ENCODE measurements at regions not wholly inside any gene's neighbourhood (a gene's known extent, or its start where the extent isn't known, plus 50 kb on each side); places are given as distances from the start of the nearest gene placed in this dataset.

DNA sequence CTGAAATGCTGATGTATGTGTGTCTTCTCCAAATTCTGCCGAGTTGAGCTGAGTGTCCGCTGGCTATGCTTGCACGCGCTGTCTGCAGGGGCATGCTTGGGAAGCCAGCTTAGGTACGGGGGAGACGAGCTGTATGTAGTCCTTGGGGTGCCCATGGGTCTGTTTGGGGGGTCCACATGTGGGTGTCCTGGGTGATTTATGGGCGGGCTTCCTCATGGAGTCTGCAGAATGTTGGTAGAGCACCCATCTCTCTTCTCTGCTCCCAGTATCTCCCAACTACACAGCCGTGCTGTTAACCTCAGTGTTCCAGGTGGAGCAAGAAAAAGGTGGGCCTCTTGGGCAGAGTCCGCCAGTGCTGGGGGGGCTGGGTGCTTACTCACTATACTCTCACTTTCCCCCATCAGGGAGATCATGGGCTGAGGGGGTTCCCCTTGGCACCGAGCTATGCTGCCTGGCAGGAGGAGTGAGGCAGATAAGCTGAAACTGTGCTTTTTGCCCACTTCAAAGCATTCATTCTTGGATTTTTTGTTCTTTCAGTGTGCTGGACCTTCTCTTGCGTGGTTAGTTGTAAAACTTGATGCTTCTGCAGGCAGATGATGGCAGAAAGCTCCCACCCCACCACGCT lies 128.2 kb upstream of the ALKAL2 start:
- no peak overlapping the region for H3K4me3 ChIP-seq (ENCODE audit: low read length)
- no peaks in the 10 kb centered on the region for H3K4me1 ChIP-seq (ENCODE audit: insufficient read depth, low read length)
- no peaks in the 10 kb centered on the region for H3K36me3 ChIP-seq (ENCODE audit: insufficient read depth, low read length)
- no peaks in the 10 kb centered on the region for H3K27me3 ChIP-seq (ENCODE audit: insufficient read depth, low read length)
- no peaks in the 10 kb centered on the region for H3K9me3 ChIP-seq (ENCODE audit: low read length)
- no peak overlapping the region for H2AFZ ChIP-seq (ENCODE audit: low read depth, low read length)

DNA sequence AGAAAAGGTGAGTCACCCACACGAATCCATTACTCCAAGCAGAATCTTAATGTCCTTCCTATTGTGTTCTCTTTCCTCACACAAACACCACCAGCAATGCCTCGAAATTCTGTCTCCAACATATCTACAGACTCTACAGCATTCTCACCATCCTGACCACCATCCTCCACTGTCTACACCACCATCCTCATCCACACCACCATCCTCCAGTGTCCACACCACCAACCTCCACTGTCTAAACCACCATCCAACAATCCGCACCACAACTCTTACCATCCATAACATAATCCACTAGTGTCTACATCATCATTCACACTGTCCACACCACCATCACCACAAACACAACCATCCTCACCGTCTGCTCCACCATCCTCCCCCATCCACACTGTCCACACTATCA lies 121.6 kb upstream of the ALKAL2 start:
- Histone ChIP-seq H3K4me3 (ENCODE audit: low read length) (no peak overlapping the region), H2AFZ (ENCODE audit: low read depth, low read length) (no peak overlapping the region), H3K36me3 (ENCODE audit: insufficient read depth, low read length) (no peaks in the 10 kb centered on the region), H3K9me3 (ENCODE audit: low read length) (peaks cover 4% of the 10 kb centered on the region), H3K4me1 (ENCODE audit: insufficient read depth, low read length) (no peaks in the 10 kb centered on the region), H3K27me3 (ENCODE audit: insufficient read depth, low read length) (no peaks in the 10 kb centered on the region)

DNA sequence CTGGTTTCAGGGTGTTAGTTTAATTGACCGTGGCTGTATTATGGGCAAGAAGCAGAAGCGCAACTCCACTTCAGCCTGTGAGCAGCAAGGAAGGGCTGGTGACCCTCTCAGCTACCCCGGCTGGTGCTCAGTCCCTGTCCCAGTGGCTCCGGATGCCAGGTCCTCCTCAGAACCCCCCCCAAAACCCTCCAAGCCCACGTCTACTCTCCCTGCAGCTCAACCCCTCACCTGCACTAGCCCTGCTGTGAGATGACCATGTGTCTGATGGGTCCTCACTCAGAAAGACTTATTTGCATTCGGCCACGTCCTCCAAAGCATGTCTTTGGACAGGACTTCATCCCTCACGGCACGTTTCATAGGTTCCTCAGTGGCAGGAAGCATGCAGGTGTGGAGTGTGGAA lies 119.7 kb upstream of the ALKAL2 start:
- Histone ChIP-seq H3K27me3 (ENCODE audit: insufficient read depth, low read length) (no peaks in the 10 kb centered on the region), H2AFZ (ENCODE audit: low read depth, low read length) (no peak overlapping the region), H3K36me3 (ENCODE audit: insufficient read depth, low read length) (no peaks in the 10 kb centered on the region), H3K4me1 (ENCODE audit: insufficient read depth, low read length) (no peaks in the 10 kb centered on the region), H3K9me3 (ENCODE audit: low read length) (peaks cover 4% of the 10 kb centered on the region), H3K4me3 (ENCODE audit: low read length) (no peak overlapping the region)

DNA sequence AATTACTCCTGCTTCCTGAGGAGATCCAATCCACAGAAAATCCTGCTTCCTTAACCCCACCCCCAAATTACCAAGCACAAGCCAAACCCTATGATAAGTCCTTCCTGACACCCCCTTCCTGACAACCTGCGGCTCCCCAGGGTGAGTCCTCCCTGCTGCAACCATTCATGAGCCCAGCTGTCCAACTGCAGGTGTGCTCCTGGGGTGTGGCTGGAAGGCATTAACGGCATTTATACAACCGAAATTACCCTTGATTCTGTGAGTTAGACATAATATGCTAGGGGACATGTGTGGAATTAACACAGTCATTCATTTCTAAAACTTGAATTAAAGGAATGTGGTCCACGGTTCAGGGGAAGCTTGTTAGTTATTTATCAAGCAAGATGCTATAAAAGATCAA lies 119.0 kb upstream of the ALKAL2 start:
- Histone ChIP-seq H2AFZ (ENCODE audit: low read depth, low read length) (no peak overlapping the region), H3K36me3 (ENCODE audit: insufficient read depth, low read length) (no peaks in the 10 kb centered on the region), H3K9me3 (ENCODE audit: low read length) (peaks cover 4% of the 10 kb centered on the region), H3K4me3 (ENCODE audit: low read length) (no peak overlapping the region), H3K27me3 (ENCODE audit: insufficient read depth, low read length) (no peaks in the 10 kb centered on the region), H3K4me1 (ENCODE audit: insufficient read depth, low read length) (no peaks in the 10 kb centered on the region)

DNA sequence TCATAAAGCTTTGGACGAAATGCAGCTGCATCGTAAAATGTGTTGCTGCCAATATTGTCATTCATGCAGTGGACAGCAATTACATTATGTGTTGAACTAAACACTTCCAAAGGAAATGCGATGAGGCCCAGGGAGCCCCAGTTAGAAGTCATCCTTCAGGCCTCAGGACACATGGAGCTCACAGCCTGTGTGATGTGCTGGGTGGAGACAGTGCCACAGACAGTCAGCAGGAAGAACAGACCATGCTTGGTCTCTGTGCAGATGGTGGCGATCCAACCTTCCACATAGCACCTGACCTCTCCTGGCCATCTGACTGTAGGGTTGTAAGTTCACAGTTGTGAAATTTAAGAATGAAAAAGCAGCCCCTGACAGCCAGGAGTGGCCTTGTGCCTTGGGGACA lies 118.3 kb upstream of the ALKAL2 start:
- Histone ChIP-seq H3K36me3 (ENCODE audit: insufficient read depth, low read length) (no peaks in the 10 kb centered on the region), H3K9me3 (ENCODE audit: low read length) (peaks cover 4% of the 10 kb centered on the region), H3K4me3 (ENCODE audit: low read length) (no peak overlapping the region), H3K4me1 (ENCODE audit: insufficient read depth, low read length) (no peaks in the 10 kb centered on the region), H2AFZ (ENCODE audit: low read depth, low read length) (no peak overlapping the region), H3K27me3 (ENCODE audit: insufficient read depth, low read length) (no peaks in the 10 kb centered on the region)

DNA sequence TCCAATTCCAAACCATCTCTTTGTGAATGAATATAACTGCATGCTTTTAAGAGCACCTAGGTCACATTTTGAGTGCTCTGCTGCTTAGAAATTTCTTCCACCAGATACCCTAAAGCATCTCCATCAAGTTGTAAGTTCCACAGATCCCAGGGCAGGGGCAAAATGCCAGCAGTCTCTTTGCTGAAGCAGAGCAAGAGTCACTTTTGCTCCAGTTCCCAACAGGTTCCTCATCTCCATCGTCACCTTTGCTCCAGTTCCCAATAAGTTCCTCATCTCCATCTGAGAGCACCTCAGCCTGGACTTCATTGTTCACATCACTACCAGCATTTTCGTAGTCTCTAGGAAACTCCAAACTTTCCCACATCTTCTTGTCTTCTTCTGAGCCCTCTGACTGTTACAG lies 116.7 kb upstream of the ALKAL2 start:
- no peaks in the 10 kb centered on the region for H3K36me3 ChIP-seq (ENCODE audit: insufficient read depth, low read length)
- no peak overlapping the region for H2AFZ ChIP-seq (ENCODE audit: low read depth, low read length)
- H3K4me3 ChIP-seq (ENCODE audit: low read length): no peak overlapping the region
- no peaks in the 10 kb centered on the region for H3K9me3 ChIP-seq (ENCODE audit: low read length)
- H3K27me3 ChIP-seq (ENCODE audit: insufficient read depth, low read length): no peaks in the 10 kb centered on the region
- no peaks in the 10 kb centered on the region for H3K4me1 ChIP-seq (ENCODE audit: insufficient read depth, low read length)

DNA sequence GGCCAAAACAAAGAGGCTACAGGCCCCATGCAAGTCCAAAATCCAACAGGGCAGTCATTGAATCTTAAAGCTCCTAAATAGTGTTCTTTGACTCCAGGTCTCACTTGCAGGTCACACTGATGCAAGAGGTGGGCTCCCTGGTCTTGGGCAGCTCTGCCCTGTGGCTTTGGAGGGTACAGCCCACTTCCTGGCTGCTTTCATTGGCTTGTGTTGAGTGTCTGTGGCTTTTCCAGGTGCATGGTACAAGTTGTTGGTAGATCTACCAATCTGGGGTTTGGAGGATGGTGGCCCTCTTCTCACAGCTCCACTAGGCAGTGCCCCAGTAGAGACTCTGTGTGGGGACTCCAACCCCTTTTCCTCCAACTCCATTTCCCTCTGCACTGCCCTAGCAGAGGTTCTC lies 115.8 kb upstream of the ALKAL2 start:
- no peak overlapping the region for H3K4me3 ChIP-seq (ENCODE audit: low read length)
- H3K27me3 ChIP-seq (ENCODE audit: insufficient read depth, low read length): no peaks in the 10 kb centered on the region
- H3K9me3 ChIP-seq (ENCODE audit: low read length): no peaks in the 10 kb centered on the region
- no peak overlapping the region for H2AFZ ChIP-seq (ENCODE audit: low read depth, low read length)
- no peaks in the 10 kb centered on the region for H3K4me1 ChIP-seq (ENCODE audit: insufficient read depth, low read length)
- H3K36me3 ChIP-seq (ENCODE audit: insufficient read depth, low read length): no peaks in the 10 kb centered on the region

DNA sequence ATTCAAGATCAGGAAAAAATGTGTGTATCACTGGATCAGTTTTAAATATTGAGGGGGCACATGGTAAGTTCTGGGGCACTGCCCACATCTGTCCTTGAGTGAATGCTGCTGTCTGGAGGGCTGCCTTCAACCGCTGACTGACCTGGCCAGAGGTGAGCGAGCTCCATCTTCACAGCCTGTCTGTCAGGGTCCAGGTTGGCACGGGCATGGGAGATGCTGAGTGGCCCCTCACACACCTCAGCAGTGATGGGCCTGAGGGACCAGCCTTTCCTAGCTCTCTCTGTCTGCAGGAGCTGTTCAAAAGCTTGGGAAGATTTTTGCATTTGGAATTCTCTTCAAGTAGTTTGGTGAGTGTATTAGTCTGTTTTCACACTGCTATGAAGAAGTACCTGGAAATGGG lies 114.8 kb upstream of the ALKAL2 start:
- H3K4me3 ChIP-seq (ENCODE audit: low read length): no peak overlapping the region
- H3K4me1 ChIP-seq (ENCODE audit: insufficient read depth, low read length): no peaks in the 10 kb centered on the region
- no peaks in the 10 kb centered on the region for H3K36me3 ChIP-seq (ENCODE audit: insufficient read depth, low read length)
- H3K27me3 ChIP-seq (ENCODE audit: insufficient read depth, low read length): no peaks in the 10 kb centered on the region
- no peak overlapping the region for H2AFZ ChIP-seq (ENCODE audit: low read depth, low read length)
- H3K9me3 ChIP-seq (ENCODE audit: low read length): no peaks in the 10 kb centered on the region

DNA sequence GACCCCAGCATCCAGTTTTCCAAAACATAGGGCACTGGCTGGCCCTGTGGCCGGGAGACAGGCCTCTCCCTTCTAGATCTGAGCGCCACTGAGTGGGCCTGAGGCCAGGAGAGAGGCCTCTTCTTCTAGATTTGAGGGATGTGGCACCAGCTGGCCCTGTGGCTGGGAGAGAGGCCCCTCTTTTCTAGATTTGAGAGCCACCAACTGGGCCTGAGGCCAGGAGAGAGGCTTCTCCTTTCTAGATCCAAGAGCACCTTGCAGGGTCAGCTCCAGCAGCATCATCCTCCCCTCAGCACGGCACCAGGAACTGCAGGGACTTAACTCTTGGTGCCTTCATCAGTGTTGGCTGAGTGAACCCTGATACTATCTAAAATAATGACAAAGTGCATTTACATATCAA lies 114.3 kb upstream of the ALKAL2 start:
- Histone ChIP-seq H3K4me1 (ENCODE audit: insufficient read depth, low read length) (no peaks in the 10 kb centered on the region), H3K27me3 (ENCODE audit: insufficient read depth, low read length) (no peaks in the 10 kb centered on the region), H3K36me3 (ENCODE audit: insufficient read depth, low read length) (no peaks in the 10 kb centered on the region)

DNA sequence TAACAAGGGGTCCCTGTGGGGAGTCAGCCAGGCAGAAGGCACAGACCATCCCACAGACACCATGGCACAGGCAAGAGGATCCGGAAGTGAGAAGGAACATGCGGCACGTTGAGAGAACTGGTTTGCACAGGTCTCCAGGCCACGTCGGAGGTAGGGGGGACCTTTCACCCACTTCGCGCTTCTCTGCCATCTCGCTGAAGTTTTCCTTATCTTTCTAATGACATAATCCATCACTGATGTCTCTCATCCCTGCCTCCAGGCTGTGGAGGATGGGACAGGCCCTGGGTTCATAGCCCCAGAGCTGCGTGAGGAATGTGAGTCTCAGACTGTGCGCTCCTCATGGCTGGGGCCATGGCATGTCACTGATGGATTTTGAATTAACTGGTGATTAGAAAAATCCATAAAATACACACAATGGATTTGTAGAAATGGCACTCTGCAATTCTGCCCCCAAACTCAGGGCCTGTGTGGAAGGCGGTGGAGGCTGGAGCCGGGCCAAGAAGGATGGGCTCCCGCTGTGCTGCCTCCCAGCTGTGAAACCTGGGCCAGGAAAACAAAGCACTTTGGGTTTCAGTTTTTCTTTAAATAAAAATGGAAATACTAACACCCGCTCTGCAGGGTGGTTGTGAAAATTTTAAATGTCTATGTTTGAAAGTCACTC lies 113.3 kb upstream of the ALKAL2 start:
- no peak overlapping the region for H3K4me3 ChIP-seq (ENCODE audit: low read length)
- H2AFZ ChIP-seq (ENCODE audit: low read depth, low read length): no peak overlapping the region
- H3K36me3 ChIP-seq (ENCODE audit: insufficient read depth, low read length): no peaks in the 10 kb centered on the region
- no peaks in the 10 kb centered on the region for H3K27me3 ChIP-seq (ENCODE audit: insufficient read depth, low read length)
- no peaks in the 10 kb centered on the region for H3K4me1 ChIP-seq (ENCODE audit: insufficient read depth, low read length)
- H3K9me3 ChIP-seq (ENCODE audit: low read length): no peaks in the 10 kb centered on the region

More for the DNA sequence above, 114.3 kb upstream of the ALKAL2 start:
- Histone ChIP-seq H2AFZ (ENCODE audit: low read depth, low read length) (no peak overlapping the region), H3K4me3 (ENCODE audit: low read length) (no peak overlapping the region), H3K9me3 (ENCODE audit: low read length) (no peaks in the 10 kb centered on the region)

DNA sequence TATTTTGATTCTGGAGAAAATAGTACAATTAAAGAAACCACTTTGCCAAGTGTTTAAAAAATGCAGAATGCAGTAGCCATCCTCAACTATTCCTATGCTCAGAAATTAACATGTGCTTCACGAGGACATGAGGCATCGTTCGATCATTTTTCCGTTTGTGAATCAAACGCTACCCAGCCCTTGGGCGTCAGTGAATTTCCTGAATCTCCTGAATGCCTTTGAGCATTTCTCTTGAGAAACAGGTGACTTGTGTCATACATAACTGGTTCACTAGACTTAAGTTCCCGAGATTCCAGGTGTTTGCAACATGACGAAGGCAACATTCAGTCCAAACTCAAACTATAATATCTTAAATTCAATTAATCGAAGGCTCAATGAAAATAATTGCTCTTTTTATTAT lies 110.0 kb upstream of the ALKAL2 start:
- peaks cover 26% of the 10 kb centered on the region for H3K4me1 ChIP-seq (ENCODE audit: insufficient read depth, low read length)

DNA sequence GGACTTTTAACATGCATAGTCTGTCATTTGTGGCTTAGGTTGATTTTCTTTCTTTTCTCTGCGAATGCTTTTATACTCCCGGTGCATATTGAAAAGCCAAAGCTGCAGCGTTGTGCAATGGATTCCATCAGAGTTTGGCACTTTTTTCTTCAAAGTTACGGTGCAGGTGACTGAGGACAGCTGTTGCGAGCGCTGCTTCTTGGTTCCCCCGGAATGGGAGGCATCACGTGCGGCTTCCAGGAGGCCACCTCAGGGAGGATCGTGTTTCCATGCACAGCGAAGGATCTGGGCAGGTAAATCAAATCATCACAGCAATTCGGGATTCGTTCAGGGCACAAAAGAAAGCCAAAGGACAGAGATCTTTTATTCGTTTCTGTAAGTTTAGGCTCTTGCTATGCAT lies 109.6 kb upstream of the ALKAL2 start:
- peaks cover 30% of the 10 kb centered on the region for H3K4me1 ChIP-seq (ENCODE audit: insufficient read depth, low read length)
- H3K27me3 ChIP-seq (ENCODE audit: insufficient read depth, low read length): no peaks in the 10 kb centered on the region
- H3K4me3 ChIP-seq (ENCODE audit: low read length): no peak overlapping the region

More for the DNA sequence above, 110.0 kb upstream of the ALKAL2 start:
- no peak overlapping the region for H2AFZ ChIP-seq (ENCODE audit: low read depth, low read length)
- H3K4me3 ChIP-seq (ENCODE audit: low read length): no peak overlapping the region
- no peaks in the 10 kb centered on the region for H3K36me3 ChIP-seq (ENCODE audit: insufficient read depth, low read length)
- H3K27me3 ChIP-seq (ENCODE audit: insufficient read depth, low read length): no peaks in the 10 kb centered on the region
- H3K9me3 ChIP-seq (ENCODE audit: low read length): no peaks in the 10 kb centered on the region

DNA sequence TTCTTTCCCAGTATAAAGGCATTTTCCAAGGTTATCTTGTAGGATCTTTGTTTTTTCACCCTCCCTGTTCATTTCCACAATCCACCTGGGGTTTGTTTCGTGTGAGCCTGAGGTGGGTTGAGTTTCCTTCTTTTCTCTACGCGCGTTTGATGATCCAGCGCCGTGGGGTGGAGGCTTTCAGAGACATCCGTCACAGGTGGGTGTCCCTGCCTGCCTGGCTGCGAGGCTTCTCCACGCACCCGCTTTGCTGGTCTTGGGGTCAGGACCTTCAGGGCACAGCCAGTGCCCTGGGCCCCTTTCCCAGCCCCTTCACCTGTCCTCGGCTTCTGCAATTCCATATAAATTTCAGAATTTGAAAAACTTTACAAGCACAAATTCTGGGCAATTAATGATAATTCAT lies 109.0 kb upstream of the ALKAL2 start:
- H3K4me1 ChIP-seq (ENCODE audit: insufficient read depth, low read length): peaks cover 32% of the 10 kb centered on the region
- H3K4me3 ChIP-seq (ENCODE audit: low read length): no peak overlapping the region
- no peak overlapping the region for H2AFZ ChIP-seq (ENCODE audit: low read depth, low read length)
- no peaks in the 10 kb centered on the region for H3K27me3 ChIP-seq (ENCODE audit: insufficient read depth, low read length)
- no peaks in the 10 kb centered on the region for H3K9me3 ChIP-seq (ENCODE audit: low read length)
- H3K36me3 ChIP-seq (ENCODE audit: insufficient read depth, low read length): no peaks in the 10 kb centered on the region

More for the DNA sequence above, 109.6 kb upstream of the ALKAL2 start:
- Histone ChIP-seq H3K36me3 (ENCODE audit: insufficient read depth, low read length) (no peaks in the 10 kb centered on the region), H3K9me3 (ENCODE audit: low read length) (no peaks in the 10 kb centered on the region), H2AFZ (ENCODE audit: low read depth, low read length) (no peak overlapping the region)

DNA sequence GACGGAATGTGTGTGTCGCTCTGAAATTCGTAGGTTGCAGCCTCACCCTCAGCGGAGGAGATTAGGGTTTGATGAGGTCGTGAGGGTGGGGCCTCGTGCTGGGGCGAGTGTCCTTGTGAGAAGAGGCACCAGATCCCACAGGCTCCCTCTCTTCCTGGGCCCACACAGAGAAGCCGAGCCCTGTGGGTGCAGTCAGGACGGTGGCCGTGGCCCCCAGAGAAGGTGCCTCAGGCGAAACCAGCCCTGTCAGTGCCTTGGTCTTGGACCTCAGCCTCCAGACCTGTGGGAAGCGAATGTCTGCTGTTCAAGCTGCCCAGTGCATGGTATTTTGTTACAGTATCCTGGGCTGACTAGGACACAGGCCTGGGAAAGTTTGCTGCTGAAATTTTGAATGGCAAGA lies 108.0 kb upstream of the ALKAL2 start:
- no peak overlapping the region for H2AFZ ChIP-seq (ENCODE audit: low read depth, low read length)
- peaks cover 32% of the 10 kb centered on the region for H3K4me1 ChIP-seq (ENCODE audit: insufficient read depth, low read length)
- H3K27me3 ChIP-seq (ENCODE audit: insufficient read depth, low read length): no peaks in the 10 kb centered on the region
- H3K9me3 ChIP-seq (ENCODE audit: low read length): no peaks in the 10 kb centered on the region
- no peaks in the 10 kb centered on the region for H3K36me3 ChIP-seq (ENCODE audit: insufficient read depth, low read length)
- H3K4me3 ChIP-seq (ENCODE audit: low read length): no peak overlapping the region
